Naive thymus-derived CD4-positive, alpha-beta T cell (primary cell): ENCODE measurements at regions not wholly inside any gene's neighbourhood (a gene's known extent, or its start where the extent isn't known, plus 50 kb on each side); places are given as distances from the start of the nearest gene placed in this dataset.

ENCODE experiments used
- ATAC-seq: fragments of 150-1000 bp; cut with Tn5 transposase; 2 replicates; pipeline ENCODE4 v1.10.0; 2021; ENCODE audit warnings: mild to moderate bottlenecking, moderate library complexity
- CTCF ChIA-PET: fragments of 350-600 bp; sonication (Branson Sonifier 250); formaldehyde crosslinking; loops from one replicate; lab custom pipeline; 2021; ENCODE audit warnings: antibody characterized with exemption; lab: Charles Lee
- POLR2A ChIA-PET: fragments of 350-600 bp; sonication (Branson Sonifier 250); formaldehyde crosslinking; loops from one replicate; lab custom pipeline; 2021; ENCODE audit warnings: antibody characterized with exemption, inconsistent platforms; lab: Charles Lee
- DNase-seq, 9 donors: peaks; one replicate each; pipeline versions ENCODE4 v3.0.0 to v3.0.0-alpha.2; 2020 to 2022; ENCODE audit warnings: mixed read lengths in 1 of 9
- H3K27ac ChIP-seq: one replicate; pipeline ENCODE4 v1.7.0; 2013; ENCODE audit warnings: mild to moderate bottlenecking, low read depth, low read length, moderate library complexity
- H3K27me3 ChIP-seq, 2 donors: one replicate each; pipeline ENCODE4 v1.7.0; 2013; ENCODE audit warnings: low read length in 2 of 2, mild to moderate bottlenecking in 2 of 2, moderate library complexity in 2 of 2; ENCODE audit not compliant: control insufficient read depth in 2 of 2, insufficient read depth in 2 of 2
- H3K36me3 ChIP-seq, 3 experiments: 1 replicate in 2 of 3; 2 replicates in 1 of 3; pipeline ENCODE4 v1.7.0; 2013; ENCODE audit warnings: low read length in 3 of 3, mild to moderate bottlenecking in 3 of 3, moderate library complexity in 1 of 3; ENCODE audit not compliant: insufficient read depth in 3 of 3, control insufficient read depth in 2 of 3
- H3K4me1 ChIP-seq, 2 donors: one replicate each; pipeline ENCODE4 v1.7.0; 2013; ENCODE audit warnings: low read length in 2 of 2, mild to moderate bottlenecking in 2 of 2, moderate library complexity in 1 of 2; ENCODE audit not compliant: control insufficient read depth in 2 of 2, insufficient read depth in 2 of 2
- H3K4me3 ChIP-seq: 2 replicates; pipeline ENCODE4 v1.7.0; 2013; ENCODE audit warnings: mild to moderate bottlenecking, low read length
- H3K9me3 ChIP-seq, 3 experiments: 1 replicate in 2 of 3; 2 replicates in 1 of 3; pipeline ENCODE4 v1.7.0; 2013; ENCODE audit warnings: low read length in 3 of 3; ENCODE audit not compliant: control insufficient read depth in 2 of 3
- H3K27ac Mint-ChIP-seq, 9 donors: one replicate each; pipeline ENCODE4 v1.8.0; 2020 to 2022; ENCODE audit warnings: mixed read lengths in 9 of 9, mild to moderate bottlenecking in 8 of 9, moderate library complexity in 5 of 9, inconsistent platforms in 2 of 9
- H3K27me3 Mint-ChIP-seq, 5 donors: one replicate each; pipeline ENCODE4 v1.8.0; 2021 to 2022; ENCODE audit warnings: mixed read lengths in 5 of 5, mild to moderate bottlenecking in 1 of 5
- H3K36me3 Mint-ChIP-seq, 5 donors: one replicate each; pipeline ENCODE4 v1.8.0; 2020 to 2022; ENCODE audit warnings: mixed read lengths in 5 of 5, mild to moderate bottlenecking in 3 of 5, inconsistent platforms in 1 of 5
- H3K4me1 Mint-ChIP-seq, 7 donors: one replicate each; pipeline ENCODE4 v1.8.0; 2020 to 2022; ENCODE audit warnings: mixed read lengths in 7 of 7, mild to moderate bottlenecking in 3 of 7, inconsistent platforms in 1 of 7
- H3K4me3 Mint-ChIP-seq, 10 donors: one replicate each; pipeline ENCODE4 v1.8.0; 2020 to 2022; ENCODE audit warnings: mild to moderate bottlenecking in 10 of 10, mixed read lengths in 10 of 10, moderate library complexity in 6 of 10, inconsistent platforms in 2 of 10
- H3K9me3 Mint-ChIP-seq, 11 donors: one replicate each; pipeline ENCODE4 v1.8.0; 2020 to 2022; ENCODE audit warnings: mixed read lengths in 11 of 11, mild to moderate bottlenecking in 4 of 11, inconsistent platforms in 1 of 11, moderate library complexity in 1 of 11
- intact Hi-C, 2 donors: fragments of 100-400 bp; cut with micrococcal nuclease; formaldehyde crosslinking; loops; one replicate each; pipeline ENCODE4 v1.15.1; 2023

DNA sequence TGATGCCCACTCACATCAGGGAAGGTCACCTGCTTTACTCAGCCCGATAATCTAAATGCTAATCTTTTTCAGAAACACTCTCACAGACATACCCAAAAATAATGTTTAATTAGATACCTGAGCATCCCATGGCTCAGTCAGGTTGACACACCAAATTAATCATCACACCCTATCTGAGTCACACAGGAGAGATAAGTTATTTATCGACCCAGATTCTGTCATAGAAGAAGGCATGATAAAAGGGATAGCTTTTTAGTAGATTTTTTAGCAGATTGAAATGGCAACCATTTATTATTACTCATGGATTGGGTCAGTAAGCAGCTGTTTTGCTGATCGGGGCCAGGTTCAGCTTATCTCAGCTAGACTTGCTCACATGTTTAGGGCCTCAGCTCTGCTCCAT is 97.8 kb upstream of the TYRP1 start:
- H3K27me3 Mint-ChIP-seq: no peaks in the 10 kb centered on the region
- POLR2A ChIA-PET: no interaction called here

GRCh38 chr9:12604164-12604821 is 88.9 kb upstream of the TYRP1 start:
- no peaks in the 10 kb centered on the region for H3K36me3 Mint-ChIP-seq
- H3K4me1 Mint-ChIP-seq: no peaks in the 10 kb centered on the region
- H3K27me3 Mint-ChIP-seq: no peaks in the 10 kb centered on the region
- Histone ChIP-seq H3K4me1 (no peaks in the 10 kb centered on the region), H3K4me3 (no peak overlapping the region), H3K27me3 (no peaks in the 10 kb centered on the region), H3K36me3 (no peaks in the 10 kb centered on the region), H3K9me3 (peaks cover 0 to 5% (median 0%) of the 10 kb centered on the region in 3 experiments), H3K27ac (no peak overlapping the region)
- intact Hi-C loops: loop anchor here in 1 of 2 donors (5.0 kb wide), 1 partner anchor 52 kb away; no protein-coding TSS in a partner anchor
- H3K9me3 Mint-ChIP-seq: peaks cover 0 to 7% (median 3%) of the 10 kb centered on the region in 11 donors
- H3K4me3 Mint-ChIP-seq: no peak overlapping the region
- DNase-seq: no peak
- ChIA-PET POLR2A (no interaction called here), CTCF (interaction anchor here (0.6 kb wide), 1 partner anchor 15 kb away, joined by 4 read pairs; no protein-coding TSS in a partner anchor)
- ATAC-seq: no peak
- H3K27ac Mint-ChIP-seq: no peak overlapping the region

More for the DNA sequence above, 97.8 kb upstream of the TYRP1 start:
- no peaks in the 10 kb centered on the region for H3K27me3 ChIP-seq
- H3K4me1 ChIP-seq: no peaks in the 10 kb centered on the region
- no peak for DNase-seq
- H3K9me3 ChIP-seq: no peaks in the 10 kb centered on the region
- H3K4me3 Mint-ChIP-seq: no peak overlapping the region
- ATAC-seq: no peak
- no peak overlapping the region for H3K4me3 ChIP-seq
- no peak overlapping the region for H3K27ac ChIP-seq
- intact Hi-C loops: no loop called here
- peaks cover 0 to 32% (median 3%) of the 10 kb centered on the region in 11 donors for H3K9me3 Mint-ChIP-seq
- no peaks in the 10 kb centered on the region for H3K4me1 Mint-ChIP-seq
- CTCF ChIA-PET: no interaction called here
- H3K27ac Mint-ChIP-seq: no peak overlapping the region
- H3K36me3 ChIP-seq: no peaks in the 10 kb centered on the region
- H3K36me3 Mint-ChIP-seq: peaks cover 0 to 3% (median 0%) of the 10 kb centered on the region in 5 donors

GRCh38 chr9:12612211-12612770 is 80.9 kb upstream of the TYRP1 start:
- DNase-seq (no peak), ATAC-seq (no peak)
- Histone ChIP-seq H3K4me3 (no peak overlapping the region), H3K27me3 (no peaks in the 10 kb centered on the region), H3K4me1 (no peaks in the 10 kb centered on the region), H3K36me3 (no peaks in the 10 kb centered on the region), H3K27ac (no peak overlapping the region), H3K9me3 (peaks cover 0 to 2% (median 0%) of the 10 kb centered on the region in 3 experiments)
- H3K4me3 Mint-ChIP-seq: no peak overlapping the region
- H3K9me3 Mint-ChIP-seq: peaks cover 2 to 28% (median 7%) of the 10 kb centered on the region in 11 donors
- ChIA-PET CTCF (no interaction called here), POLR2A (no interaction called here)
- H3K4me1 Mint-ChIP-seq: no peaks in the 10 kb centered on the region
- H3K27ac Mint-ChIP-seq: no peak overlapping the region
- no peaks in the 10 kb centered on the region for H3K36me3 Mint-ChIP-seq
- no peaks in the 10 kb centered on the region for H3K27me3 Mint-ChIP-seq
- intact Hi-C loops: no loop called here

GRCh38 chr9:12613071-12613470 is 80.1 kb upstream of the TYRP1 start:
- Mint-ChIP-seq H3K4me1 (no peaks in the 10 kb centered on the region), H3K4me3 (no peak overlapping the region), H3K27ac (no peak overlapping the region), H3K36me3 (no peaks in the 10 kb centered on the region), H3K9me3 (peaks cover 2 to 25% (median 7%) of the 10 kb centered on the region in 11 donors), H3K27me3 (no peaks in the 10 kb centered on the region)
- intact Hi-C loops: no loop called here
- H3K4me1 ChIP-seq: no peaks in the 10 kb centered on the region
- ATAC-seq (no peak), DNase-seq (no peak)
- H3K27me3 ChIP-seq: no peaks in the 10 kb centered on the region
- no peak overlapping the region for H3K4me3 ChIP-seq
- ChIA-PET CTCF (no interaction called here), POLR2A (no interaction called here)
- no peaks in the 10 kb centered on the region for H3K36me3 ChIP-seq
- peaks cover 0 to 2% (median 0%) of the 10 kb centered on the region in 3 experiments for H3K9me3 ChIP-seq
- H3K27ac ChIP-seq: no peak overlapping the region

- intact Hi-C loops: no loop called here
- H3K9me3 Mint-ChIP-seq: peaks cover 2 to 23% (median 5%) of the 10 kb centered on the region in 11 donors
- Histone ChIP-seq H3K4me3 (no peak overlapping the region), H3K9me3 (peaks cover 0 to 2% (median 0%) of the 10 kb centered on the region in 3 experiments), H3K36me3 (no peaks in the 10 kb centered on the region), H3K27ac (no peak overlapping the region), H3K4me1 (no peaks in the 10 kb centered on the region), H3K27me3 (no peaks in the 10 kb centered on the region)
- ChIA-PET CTCF (no interaction called here), POLR2A (no interaction called here)
- no peak overlapping the region for H3K27ac Mint-ChIP-seq
- H3K36me3 Mint-ChIP-seq: no peaks in the 10 kb centered on the region
- ATAC-seq (no peak), DNase-seq (no peak)
- no peaks in the 10 kb centered on the region for H3K27me3 Mint-ChIP-seq
- H3K4me1 Mint-ChIP-seq: no peaks in the 10 kb centered on the region
- H3K4me3 Mint-ChIP-seq: no peak overlapping the region
Measured at GRCh38 chr9:12614488-12614887, 78.7 kb upstream of the TYRP1 start.

GRCh38 chr9:12618956-12619355 is 74.2 kb upstream of the TYRP1 start:
- Mint-ChIP-seq H3K4me3 (no peak overlapping the region), H3K27me3 (no peaks in the 10 kb centered on the region), H3K4me1 (no peaks in the 10 kb centered on the region), H3K27ac (no peak overlapping the region), H3K9me3 (peaks cover 0 to 18% (median 7%) of the 10 kb centered on the region in 11 donors), H3K36me3 (no peaks in the 10 kb centered on the region)
- no peaks in the 10 kb centered on the region for H3K36me3 ChIP-seq
- no peak overlapping the region for H3K4me3 ChIP-seq
- DNase-seq: no peak
- no peaks in the 10 kb centered on the region for H3K4me1 ChIP-seq
- intact Hi-C loops: no loop called here
- no peak overlapping the region for H3K27ac ChIP-seq
- POLR2A ChIA-PET: no interaction called here
- CTCF ChIA-PET: interaction anchor here (0.7 kb wide), 1 partner anchor 14 kb away, joined by 4 read pairs; no protein-coding TSS in a partner anchor
- H3K9me3 ChIP-seq: no peaks in the 10 kb centered on the region
- no peaks in the 10 kb centered on the region for H3K27me3 ChIP-seq
- ATAC-seq: no peak

GRCh38 chr9:12625844-12626243 is 67.3 kb upstream of the TYRP1 start:
- ChIA-PET POLR2A (interaction anchor here (0.8 kb wide), 1 partner anchor 10 kb away, joined by 3 read pairs; no protein-coding TSS in a partner anchor), CTCF (no interaction called here)
- no peak for ATAC-seq
- Mint-ChIP-seq H3K27ac (no peak overlapping the region), H3K9me3 (peaks cover 0 to 25% (median 7%) of the 10 kb centered on the region in 11 donors), H3K27me3 (no peaks in the 10 kb centered on the region), H3K4me3 (no peak overlapping the region), H3K36me3 (no peaks in the 10 kb centered on the region), H3K4me1 (no peaks in the 10 kb centered on the region)
- no peak for DNase-seq
- Histone ChIP-seq H3K4me3 (no peak overlapping the region), H3K36me3 (no peaks in the 10 kb centered on the region), H3K27ac (no peak overlapping the region), H3K9me3 (no peaks in the 10 kb centered on the region), H3K27me3 (no peaks in the 10 kb centered on the region), H3K4me1 (no peaks in the 10 kb centered on the region)
- intact Hi-C loops: no loop called here
